HepG2 (cell line): ENCODE measurements at regions not wholly inside any gene's neighbourhood (a gene's known extent, or its start where the extent isn't known, plus 50 kb on each side); places are given as distances from the start of the nearest gene placed in this dataset.

ENCODE experiments used
- ATAC-seq: fragments of 200-7000 bp; cut with Tn5 transposase; 3 replicates; pipeline ENCODE4 v1.9.1; 2020; ENCODE audit warnings: mild to moderate bottlenecking, moderate library complexity
- BruUV-seq: library from RNA; stranded (reverse); fragments of 400-500 nt; replicated peaks from 2 replicates; lab custom pipeline; 2021; lab: Mats Ljungman, UMichigan
- CTCF ChIA-PET: fragments of 300-600 bp; formaldehyde crosslinking; extraction: SDS; loops from one replicate; lab custom pipeline; 2021; ENCODE audit warnings: low total read pairs, inconsistent platforms, low intra/inter-chr PET ratio; lab: Yijun Ruan, JAX
- POLR2A ChIA-PET: fragments of 350-600 bp; sonication (Branson Sonifier 250); formaldehyde crosslinking; loops from one replicate; lab custom pipeline; 2020; ENCODE audit warnings: antibody characterized with exemption, inconsistent platforms; lab: Yijun Ruan, JAX
- DNase-seq: peaks from one replicate; pipeline ENCODE4 v3.0.0-alpha.2; 2015; ENCODE audit warnings: low spot score
- FAIRE-seq: peaks from 3 replicates; lab custom pipeline; 2011; peaks lifted over from hg19 to GRCh38; lab: Jason Lieb, UNC
- H2AFZ ChIP-seq: one replicate; pipeline ENCODE4 v1.6.1; 2011; ENCODE audit warnings: low read length, inconsistent platforms
- H3K27ac ChIP-seq: fragments of 300-600 bp; 3 replicates; pipeline ENCODE4 v1.8.0; 2011; ENCODE audit warnings: mixed run types, mild to moderate bottlenecking, mixed read lengths, low read length, inconsistent platforms; ENCODE audit not compliant: insufficient read depth; ENCODE audit errors: extremely low read length
- H3K27me3 ChIP-seq, 2 experiments: fragments of 200-600 bp in 1 of 2; 2 replicates in 1 of 2; 3 replicates in 1 of 2; pipeline versions ENCODE4 v1.6.0 to v1.8.0; 2011; ENCODE audit warnings: low read length in 2 of 2, mild to moderate bottlenecking in 2 of 2, moderate library complexity in 2 of 2, inconsistent platforms in 1 of 2; ENCODE audit not compliant: insufficient read depth in 2 of 2, control insufficient read depth in 1 of 2
- H3K36me3 ChIP-seq, 2 experiments: fragments of 200-600 bp in 1 of 2; replicated peaks in 1 of 2; 2 replicates in 1 of 2; 3 replicates in 1 of 2; pipeline versions ENCODE4 v1.5.1 to v1.8.0; 2011; ENCODE audit warnings: low read length in 2 of 2, inconsistent platforms in 1 of 2; ENCODE audit not compliant: insufficient read depth in 2 of 2, control insufficient read depth in 1 of 2
- H3K4me1 ChIP-seq: 2 replicates; pipeline ENCODE4 v1.5.1; 2012; ENCODE audit warnings: low read length, inconsistent platforms; ENCODE audit not compliant: insufficient read depth
- H3K4me2 ChIP-seq: 2 replicates; pipeline ENCODE4 v1.6.0; 2011; ENCODE audit warnings: low read depth, low read length, inconsistent platforms
- H3K4me3 ChIP-seq, 3 experiments: fragments of 200-600 bp in 1 of 3; sonication (generic), shearing (Covaris generic) in 1 of 3; replicated peaks in 1 of 3; 2 replicates each; pipeline ENCODE4 v1.5.1; 2011 to 2016; ENCODE audit warnings: low read length in 3 of 3, inconsistent platforms in 2 of 3, low read depth in 2 of 3, mild to moderate bottlenecking in 2 of 3, control low read depth in 1 of 3, mixed read lengths in 1 of 3; ENCODE audit not compliant: insufficient read depth in 1 of 3
- H3K79me2 ChIP-seq: one replicate; pipeline ENCODE4 v1.6.1; 2011; ENCODE audit warnings: low read length, inconsistent platforms; ENCODE audit not compliant: insufficient read depth
- H3K9ac ChIP-seq: 2 replicates; pipeline ENCODE4 v1.6.0; 2011; ENCODE audit warnings: mild to moderate bottlenecking, low read depth, low read length, inconsistent platforms; ENCODE audit not compliant: insufficient read depth
- H3K9me3 ChIP-seq: 2 replicates; pipeline ENCODE4 v1.5.1; 2012; ENCODE audit warnings: mild to moderate bottlenecking, low read length
- H4K20me1 ChIP-seq: 2 replicates; pipeline ENCODE4 v1.6.0; 2011; ENCODE audit warnings: inconsistent platforms, mild to moderate bottlenecking, low read length, moderate library complexity; ENCODE audit not compliant: insufficient read depth
- ETV6 ChIP-seq: sonication (generic); formaldehyde crosslinking; conservative IDR thresholded peaks from 2 replicates; pipeline ENCODE4 v1.4.0; 2020; ENCODE audit warnings: missing genetic modification reagents
- MEF2D ChIP-seq: sonication (generic); formaldehyde crosslinking; IDR thresholded peaks from 2 replicates; pipeline ENCODE4 v1.5.1; 2020; ENCODE audit warnings: mild to moderate bottlenecking, missing genetic modification reagents
- MYC ChIP-seq: sonication (generic); formaldehyde crosslinking; IDR thresholded peaks from 2 replicates; pipeline ENCODE4 v1.9.0; 2021; ENCODE audit warnings: missing genetic modification reagents, borderline replicate concordance
- NONO ChIP-seq, 2 experiments: fragments of 450-650 bp in 1 of 2; sonication (generic) in 1 of 2; formaldehyde crosslinking in 1 of 2; IDR thresholded peaks in 1 of 2; conservative IDR thresholded peaks in 1 of 2; 2 replicates each; pipeline versions ENCODE4 v1.6.1 to v1.8.0; 2017 to 2022; ENCODE audit warnings: mild to moderate bottlenecking in 1 of 2, missing genetic modification reagents in 1 of 2, moderate library complexity in 1 of 2
- SALL2 ChIP-seq: sonication (generic); formaldehyde crosslinking; IDR thresholded peaks from 2 replicates; pipeline ENCODE4 v1.8.1; 2023; ENCODE audit warnings: mild to moderate bottlenecking, missing genetic modification reagents, inconsistent platforms
- SRSF1 ChIP-seq: fragments of 200-400 bp; formaldehyde crosslinking; optimal IDR thresholded peaks from 2 replicates; pipeline ENCODE3; 2017; ENCODE audit warnings: mild to moderate bottlenecking, low read depth, low read length, moderate library complexity
- TP53 ChIP-seq: sonication (generic); formaldehyde crosslinking; conservative IDR thresholded peaks from 2 replicates; pipeline ENCODE4 v1.4.0; 2020; ENCODE audit warnings: missing genetic modification reagents
- ZFP36 ChIP-seq: fragments of 150-350 bp; IDR thresholded peaks from 2 replicates; pipeline ENCODE4 v1.6.1; 2018; ENCODE audit warnings: borderline replicate concordance, low read length, low read depth; ENCODE audit not compliant: partially characterized antibody
- ZNF354B ChIP-seq: sonication (generic); formaldehyde crosslinking; IDR thresholded peaks from 2 replicates; pipeline ENCODE4 v1.8.0; 2022; ENCODE audit warnings: mild to moderate bottlenecking, missing genetic modification reagents
- ZNF547 ChIP-seq: sonication (generic); formaldehyde crosslinking; IDR thresholded peaks from 2 replicates; pipeline ENCODE4 v1.5.1; 2020; ENCODE audit warnings: mild to moderate bottlenecking, missing genetic modification reagents
- ZNF557 ChIP-seq: sonication (generic); formaldehyde crosslinking; IDR thresholded peaks from 2 replicates; pipeline ENCODE4 v1.4.0; 2020; ENCODE audit warnings: missing genetic modification reagents
- WGBS: methylation state at CpG from one replicate; pipeline ENCODE4 v1.1.6; 2017; ENCODE audit warnings: low lambda C conversion rate; 5-methylcytosine and 5-hydroxymethylcytosine counted together
- in situ Hi-C: cut with HindIII; loops from 2 replicates; pipeline ENCODE4 v1.10.0; 2017; ENCODE audit warnings: low pct_unique_long_range_greater_than_20kb; ENCODE audit not compliant: extremely low pct_ligation_motif_present
- intact Hi-C: fragments of 100-400 bp; cut with micrococcal nuclease; formaldehyde crosslinking; loops from one replicate; pipeline ENCODE4 v1.10.0; 2022; ENCODE audit not compliant: unreplicated experiment
- TF ChIP-seq, protein P1 (sequence below): sonication (generic); formaldehyde crosslinking; IDR thresholded peaks from 2 replicates; pipeline ENCODE4 v1.5.0; 2020; ENCODE audit warnings: missing genetic modification reagents
- TF ChIP-seq, protein P2 (sequence below): sonication (generic); formaldehyde crosslinking; IDR thresholded peaks from 2 replicates; pipeline ENCODE4 v1.4.0; 2020; ENCODE audit warnings: missing genetic modification reagents
- TF ChIP-seq, protein P3 (sequence below): IDR thresholded peaks from 2 replicates; pipeline ENCODE4 v1.6.1; 2016
- TF ChIP-seq, protein P4 (sequence below): sonication (generic); formaldehyde crosslinking; IDR thresholded peaks from 2 replicates; pipeline ENCODE4 v1.4.0; 2020; ENCODE audit warnings: missing genetic modification reagents

DNA sequence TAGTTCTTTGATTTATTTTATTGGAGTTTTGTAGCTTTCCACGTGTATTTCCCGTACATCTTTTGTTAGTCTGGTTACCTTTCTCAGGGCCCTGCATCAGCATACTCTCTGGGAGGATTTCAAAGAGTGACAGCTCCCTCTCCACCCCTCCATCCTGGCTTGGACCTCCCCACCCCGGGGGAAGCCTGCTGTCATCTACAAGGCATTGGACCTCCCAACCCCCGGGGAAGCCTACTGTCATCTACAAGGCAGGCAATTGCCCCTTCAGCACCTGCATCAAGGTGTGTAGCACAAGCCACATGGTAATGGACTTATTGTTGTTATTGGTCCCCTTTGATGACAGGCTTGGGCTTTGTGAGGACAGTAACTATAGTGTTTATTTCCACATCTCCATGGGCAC, 390.1 kb downstream of the TCERG1L start:
- BruUV-seq = no TSS peak
- FAIRE-seq (no peak), DNase-seq (no peak), ATAC-seq (no peak)
- Histone ChIP-seq H3K36me3 (no peaks in the 10 kb centered on the region), H3K27ac (no peak overlapping the region), H2AFZ (no peak overlapping the region), H3K79me2 (no peaks in the 10 kb centered on the region), H3K4me1 (no peaks in the 10 kb centered on the region), H3K4me2 (no peak overlapping the region), H3K4me3 (no peak overlapping the region), H3K9me3 (peaks cover 23% of the 10 kb centered on the region), H3K27me3 (no peaks in the 10 kb centered on the region), H4K20me1 (no peaks in the 10 kb centered on the region), H3K9ac (no peak overlapping the region)
- POLR2A ChIA-PET = no interaction called here
- CTCF ChIA-PET = no interaction called here
- in situ Hi-C loops = no loop called here
- intact Hi-C loops = no loop called here
- TF ChIP-seq, protein P1, sequence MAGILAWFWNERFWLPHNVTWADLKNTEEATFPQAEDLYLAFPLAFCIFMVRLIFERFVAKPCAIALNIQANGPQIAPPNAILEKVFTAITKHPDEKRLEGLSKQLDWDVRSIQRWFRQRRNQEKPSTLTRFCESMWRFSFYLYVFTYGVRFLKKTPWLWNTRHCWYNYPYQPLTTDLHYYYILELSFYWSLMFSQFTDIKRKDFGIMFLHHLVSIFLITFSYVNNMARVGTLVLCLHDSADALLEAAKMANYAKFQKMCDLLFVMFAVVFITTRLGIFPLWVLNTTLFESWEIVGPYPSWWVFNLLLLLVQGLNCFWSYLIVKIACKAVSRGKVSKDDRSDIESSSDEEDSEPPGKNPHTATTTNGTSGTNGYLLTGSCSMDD (CRISPR knock-in tag) = no peak
- TF ChIP-seq, protein P2, sequence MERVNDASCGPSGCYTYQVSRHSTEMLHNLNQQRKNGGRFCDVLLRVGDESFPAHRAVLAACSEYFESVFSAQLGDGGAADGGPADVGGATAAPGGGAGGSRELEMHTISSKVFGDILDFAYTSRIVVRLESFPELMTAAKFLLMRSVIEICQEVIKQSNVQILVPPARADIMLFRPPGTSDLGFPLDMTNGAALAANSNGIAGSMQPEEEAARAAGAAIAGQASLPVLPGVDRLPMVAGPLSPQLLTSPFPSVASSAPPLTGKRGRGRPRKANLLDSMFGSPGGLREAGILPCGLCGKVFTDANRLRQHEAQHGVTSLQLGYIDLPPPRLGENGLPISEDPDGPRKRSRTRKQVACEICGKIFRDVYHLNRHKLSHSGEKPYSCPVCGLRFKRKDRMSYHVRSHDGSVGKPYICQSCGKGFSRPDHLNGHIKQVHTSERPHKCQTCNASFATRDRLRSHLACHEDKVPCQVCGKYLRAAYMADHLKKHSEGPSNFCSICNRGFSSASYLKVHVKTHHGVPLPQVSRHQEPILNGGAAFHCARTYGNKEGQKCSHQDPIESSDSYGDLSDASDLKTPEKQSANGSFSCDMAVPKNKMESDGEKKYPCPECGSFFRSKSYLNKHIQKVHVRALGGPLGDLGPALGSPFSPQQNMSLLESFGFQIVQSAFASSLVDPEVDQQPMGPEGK (CRISPR knock-in tag) = no peak
- 0% methylated on average over 4 of the region's 4 CpGs for WGBS

DNA sequence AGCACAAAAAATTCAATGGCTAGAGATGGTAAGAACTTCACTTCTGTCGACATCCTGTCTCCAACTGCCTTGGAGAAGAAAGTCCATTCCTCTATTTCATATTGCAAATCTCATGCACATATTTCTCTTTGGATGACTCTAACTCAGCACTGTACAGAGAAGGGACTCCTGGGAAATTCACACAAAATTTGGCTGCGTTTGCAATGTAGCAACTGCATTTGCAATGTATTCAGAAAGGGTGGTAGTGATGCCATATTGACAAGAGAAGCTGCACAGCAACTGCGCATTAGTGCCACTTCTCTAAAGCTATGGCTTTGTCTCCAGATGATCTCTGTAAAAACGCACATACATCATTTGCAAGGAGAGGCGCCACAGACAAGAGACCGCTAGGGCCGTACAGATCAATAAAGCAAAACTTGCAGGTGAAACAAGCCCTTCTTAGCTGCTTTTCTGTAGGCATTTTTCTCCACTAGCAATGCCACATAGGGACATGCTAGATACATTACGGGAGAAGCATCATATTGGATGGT, 389.5 kb downstream of the TCERG1L start:
- WGBS = 17% methylated on average over 8 of the region's 8 CpGs
- ChIA-PET POLR2A (no interaction called here), CTCF (no interaction called here)
- FAIRE-seq (no peak), ATAC-seq (no peak), DNase-seq (no peak)
- Histone ChIP-seq H3K79me2 (no peaks in the 10 kb centered on the region), H3K9ac (no peak overlapping the region), H3K9me3 (peaks cover 18% of the 10 kb centered on the region), H2AFZ (no peak overlapping the region), H3K4me3 (no peak overlapping the region), H4K20me1 (no peaks in the 10 kb centered on the region), H3K4me2 (no peak overlapping the region), H3K27me3 (no peaks in the 10 kb centered on the region), H3K27ac (no peak overlapping the region), H3K36me3 (no peaks in the 10 kb centered on the region), H3K4me1 (no peaks in the 10 kb centered on the region)
- in situ Hi-C loops = no loop called here
- no TSS peak for BruUV-seq
- intact Hi-C loops = no loop called here
- no peak for TF ChIP-seq NONO (IDR thresholded peaks at IDR 0.05)
- no peak for TF ChIP-seq NONO (CRISPR knock-in tag; conservative IDR thresholded peaks at IDR 0.05)
- TF ChIP-seq, protein P3, sequence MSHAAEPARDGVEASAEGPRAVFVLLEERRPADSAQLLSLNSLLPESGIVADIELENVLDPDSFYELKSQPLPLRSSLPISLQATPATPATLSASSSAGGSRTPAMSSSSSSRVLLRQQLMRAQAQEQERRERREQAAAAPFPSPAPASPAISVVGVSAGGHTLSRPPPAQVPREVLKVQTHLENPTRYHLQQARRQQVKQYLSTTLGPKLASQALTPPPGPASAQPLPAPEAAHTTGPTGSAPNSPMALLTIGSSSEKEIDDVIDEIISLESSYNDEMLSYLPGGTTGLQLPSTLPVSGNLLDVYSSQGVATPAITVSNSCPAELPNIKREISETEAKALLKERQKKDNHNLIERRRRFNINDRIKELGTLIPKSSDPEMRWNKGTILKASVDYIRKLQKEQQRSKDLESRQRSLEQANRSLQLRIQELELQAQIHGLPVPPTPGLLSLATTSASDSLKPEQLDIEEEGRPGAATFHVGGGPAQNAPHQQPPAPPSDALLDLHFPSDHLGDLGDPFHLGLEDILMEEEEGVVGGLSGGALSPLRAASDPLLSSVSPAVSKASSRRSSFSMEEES (CRISPR knock-in tag) = no peak
- no peak for TF ChIP-seq SRSF1
- TF ChIP-seq TP53 (CRISPR knock-in tag) = no peak
- no peak for TF ChIP-seq MEF2D (CRISPR knock-in tag)
- TF ChIP-seq SALL2 = no peak
- no peak for TF ChIP-seq ZNF557 (CRISPR knock-in tag)
- TF ChIP-seq ZNF354B (CRISPR knock-in tag) = no peak
- no peak for TF ChIP-seq ZFP36
- TF ChIP-seq MYC (CRISPR knock-in tag) = no peak
- TF ChIP-seq, protein P4, sequence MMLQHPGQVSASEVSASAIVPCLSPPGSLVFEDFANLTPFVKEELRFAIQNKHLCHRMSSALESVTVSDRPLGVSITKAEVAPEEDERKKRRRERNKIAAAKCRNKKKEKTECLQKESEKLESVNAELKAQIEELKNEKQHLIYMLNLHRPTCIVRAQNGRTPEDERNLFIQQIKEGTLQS (CRISPR knock-in tag) = no peak
- no peak for TF ChIP-seq ETV6
- no peak for TF ChIP-seq ZNF547 (CRISPR knock-in tag)
